ENCODE measurements at regions not wholly inside any gene's neighbourhood (a gene's known extent, or its start where the extent isn't known, plus 50 kb on each side); places are given as distances from the start of the nearest gene placed in this dataset.

DNA sequence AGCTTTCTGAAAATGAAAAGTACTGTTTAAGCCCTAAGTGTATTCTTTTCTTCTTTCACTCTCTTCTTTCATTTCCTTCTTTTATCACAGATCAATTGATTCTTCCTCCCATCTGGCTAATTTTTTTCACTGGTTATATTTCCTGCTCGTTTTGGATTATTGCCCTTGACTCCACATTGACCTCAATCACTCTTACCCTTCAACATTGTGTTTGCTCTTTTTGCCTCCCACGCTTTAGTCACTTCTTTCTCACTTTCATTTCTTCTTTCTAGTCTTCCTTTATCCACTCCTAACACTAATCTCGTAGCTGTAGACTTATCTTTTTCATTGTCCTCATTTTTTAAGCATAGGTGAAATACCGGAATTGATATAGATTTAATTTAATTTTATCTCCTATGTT, 320.3 kb upstream of the VRK2 start:
- CTCF ChIA-PET: no interaction called here
- Mint-ChIP-seq H3K4me1 (ENCODE audit: low read depth, unreplicated experiment) (no peaks in the 10 kb centered on the region), H3K36me3 (ENCODE audit: insufficient read depth, unreplicated experiment) (no peaks in the 10 kb centered on the region), H3K27ac (ENCODE audit: unreplicated experiment) (no peak overlapping the region), H3K27me3 (ENCODE audit: insufficient read depth, unreplicated experiment) (peaks cover 3% of the 10 kb centered on the region), H3K9me3 (ENCODE audit: unreplicated experiment) (no peaks in the 10 kb centered on the region), H3K4me3 (ENCODE audit: unreplicated experiment) (no peak overlapping the region)
- H3K4me1 ChIP-seq: no peaks in the 10 kb centered on the region
- H3K27me3 ChIP-seq (replicated peaks; ENCODE audit: control insufficient read depth, insufficient read depth, low read length): no peaks in the 10 kb centered on the region
- no peak for DNase-seq
- intact Hi-C loops (cut with micrococcal nuclease; ENCODE audit: unreplicated experiment): no loop called here
- no peaks in the 10 kb centered on the region for H3K36me3 ChIP-seq (ENCODE audit: control insufficient read depth, insufficient read depth, low read length)
- H3K4me3 ChIP-seq (ENCODE audit: low read depth, low read length): no peak overlapping the region
- TF ChIP-seq, protein P1, sequence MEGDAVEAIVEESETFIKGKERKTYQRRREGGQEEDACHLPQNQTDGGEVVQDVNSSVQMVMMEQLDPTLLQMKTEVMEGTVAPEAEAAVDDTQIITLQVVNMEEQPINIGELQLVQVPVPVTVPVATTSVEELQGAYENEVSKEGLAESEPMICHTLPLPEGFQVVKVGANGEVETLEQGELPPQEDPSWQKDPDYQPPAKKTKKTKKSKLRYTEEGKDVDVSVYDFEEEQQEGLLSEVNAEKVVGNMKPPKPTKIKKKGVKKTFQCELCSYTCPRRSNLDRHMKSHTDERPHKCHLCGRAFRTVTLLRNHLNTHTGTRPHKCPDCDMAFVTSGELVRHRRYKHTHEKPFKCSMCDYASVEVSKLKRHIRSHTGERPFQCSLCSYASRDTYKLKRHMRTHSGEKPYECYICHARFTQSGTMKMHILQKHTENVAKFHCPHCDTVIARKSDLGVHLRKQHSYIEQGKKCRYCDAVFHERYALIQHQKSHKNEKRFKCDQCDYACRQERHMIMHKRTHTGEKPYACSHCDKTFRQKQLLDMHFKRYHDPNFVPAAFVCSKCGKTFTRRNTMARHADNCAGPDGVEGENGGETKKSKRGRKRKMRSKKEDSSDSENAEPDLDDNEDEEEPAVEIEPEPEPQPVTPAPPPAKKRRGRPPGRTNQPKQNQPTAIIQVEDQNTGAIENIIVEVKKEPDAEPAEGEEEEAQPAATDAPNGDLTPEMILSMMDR (IDR thresholded peaks at IDR 0.05; ENCODE audit: insufficient read depth in 1 of 2, low read depth in 1 of 2, low read length in 1 of 2, severe bottlenecking in 1 of 2, unreplicated experiment in 1 of 2): no peak
- no TSS peak for BruUV-seq (replicated peaks)
- POLR2A ChIA-PET: no interaction called here
- H3K9me3 ChIP-seq: no peaks in the 10 kb centered on the region

DNA sequence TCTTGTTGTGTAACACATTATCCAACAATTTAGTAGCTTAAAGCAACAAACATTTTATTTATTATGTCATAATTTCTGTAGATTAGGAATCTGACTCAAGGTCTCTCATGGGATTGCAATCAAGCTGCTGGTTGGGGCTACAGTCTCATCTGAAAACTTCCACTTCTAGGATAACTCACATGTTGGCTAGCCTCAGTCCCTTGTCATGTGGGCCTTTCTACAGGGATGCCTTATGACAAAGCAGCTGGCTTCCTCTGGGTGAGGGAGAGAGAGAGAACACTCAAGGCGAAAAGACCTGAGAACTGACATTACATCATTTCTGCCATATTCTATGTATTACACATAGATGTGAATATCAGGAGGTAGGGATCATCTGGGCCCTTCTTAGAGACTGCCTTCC, 317.9 kb upstream of the VRK2 start:
- DNase-seq: no peak
- Mint-ChIP-seq H3K27me3 (ENCODE audit: insufficient read depth, unreplicated experiment) (peaks cover 3% of the 10 kb centered on the region), H3K4me1 (ENCODE audit: low read depth, unreplicated experiment) (no peaks in the 10 kb centered on the region), H3K36me3 (ENCODE audit: insufficient read depth, unreplicated experiment) (no peaks in the 10 kb centered on the region), H3K9me3 (ENCODE audit: unreplicated experiment) (no peaks in the 10 kb centered on the region), H3K4me3 (ENCODE audit: unreplicated experiment) (no peak overlapping the region), H3K27ac (ENCODE audit: unreplicated experiment) (no peak overlapping the region)
- BruUV-seq (replicated peaks): no TSS peak
- no peaks in the 10 kb centered on the region for H3K9me3 ChIP-seq
- H3K27me3 ChIP-seq (replicated peaks; ENCODE audit: control insufficient read depth, insufficient read depth, low read length): no peaks in the 10 kb centered on the region
- intact Hi-C loops (cut with micrococcal nuclease; ENCODE audit: unreplicated experiment): no loop called here
- no peaks in the 10 kb centered on the region for H3K4me1 ChIP-seq
- H3K36me3 ChIP-seq (ENCODE audit: control insufficient read depth, insufficient read depth, low read length): no peaks in the 10 kb centered on the region
- POLR2A ChIA-PET: no interaction called here
- TF ChIP-seq, protein P1 (IDR thresholded peaks at IDR 0.05; ENCODE audit: insufficient read depth in 1 of 2, low read depth in 1 of 2, low read length in 1 of 2, severe bottlenecking in 1 of 2, unreplicated experiment in 1 of 2): no peak
- H3K4me3 ChIP-seq (ENCODE audit: low read depth, low read length): no peak overlapping the region
- CTCF ChIA-PET: no interaction called here

DNA sequence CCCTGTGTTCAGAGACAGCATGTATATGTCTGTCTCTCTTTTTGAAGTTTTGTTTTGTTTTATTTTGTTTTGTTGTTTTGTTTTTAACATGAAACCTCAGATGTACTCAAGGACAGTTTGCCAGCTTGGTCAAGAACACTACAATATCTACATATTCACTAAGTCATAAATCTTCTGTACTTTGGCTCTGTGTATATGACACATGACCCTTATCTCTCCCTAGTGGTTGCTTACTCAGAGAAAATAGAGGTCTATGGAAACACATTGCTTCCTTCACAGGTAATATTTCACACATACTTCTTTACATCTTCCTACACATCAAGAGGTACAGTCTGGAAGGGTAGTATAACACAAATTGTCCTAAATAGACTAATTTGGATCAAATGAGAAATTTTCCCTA, 312.6 kb upstream of the VRK2 start:
- Mint-ChIP-seq H3K9me3 (ENCODE audit: unreplicated experiment) (no peaks in the 10 kb centered on the region), H3K4me3 (ENCODE audit: unreplicated experiment) (no peak overlapping the region), H3K36me3 (ENCODE audit: insufficient read depth, unreplicated experiment) (no peaks in the 10 kb centered on the region), H3K27ac (ENCODE audit: unreplicated experiment) (no peak overlapping the region), H3K27me3 (ENCODE audit: insufficient read depth, unreplicated experiment) (no peaks in the 10 kb centered on the region), H3K4me1 (ENCODE audit: low read depth, unreplicated experiment) (no peaks in the 10 kb centered on the region)
- intact Hi-C loops (cut with micrococcal nuclease; ENCODE audit: unreplicated experiment): no loop called here
- no peak overlapping the region for H3K4me3 ChIP-seq (ENCODE audit: low read depth, low read length)
- ChIA-PET CTCF (no interaction called here), POLR2A (no interaction called here)
- no peaks in the 10 kb centered on the region for H3K36me3 ChIP-seq (ENCODE audit: control insufficient read depth, insufficient read depth, low read length)
- no peaks in the 10 kb centered on the region for H3K27me3 ChIP-seq (replicated peaks; ENCODE audit: control insufficient read depth, insufficient read depth, low read length)
- H3K4me1 ChIP-seq: no peaks in the 10 kb centered on the region
- BruUV-seq (replicated peaks): no TSS peak
- TF ChIP-seq, protein P1 (IDR thresholded peaks at IDR 0.05; ENCODE audit: insufficient read depth in 1 of 2, low read depth in 1 of 2, low read length in 1 of 2, severe bottlenecking in 1 of 2, unreplicated experiment in 1 of 2): no peak
- no peak for DNase-seq
- no peaks in the 10 kb centered on the region for H3K9me3 ChIP-seq

Data from Caco-2 (cell line).